HK-2 (cell line): ENCODE measurements at regions not wholly inside any gene's neighbourhood (a gene's known extent, or its start where the extent isn't known, plus 50 kb on each side); places are given as distances from the start of the nearest gene placed in this dataset.
"Not testable (repeated sequence)": the region's sequence is repeated elsewhere in the genome, so short reads cannot be mapped to it uniquely, and the experiment has no call there.

ENCODE experiments used
- DNase-seq: peaks from one replicate; pipeline ENCODE4 v3.0.0-alpha.2; 2018; ENCODE audit not compliant: unreplicated experiment

DNA sequence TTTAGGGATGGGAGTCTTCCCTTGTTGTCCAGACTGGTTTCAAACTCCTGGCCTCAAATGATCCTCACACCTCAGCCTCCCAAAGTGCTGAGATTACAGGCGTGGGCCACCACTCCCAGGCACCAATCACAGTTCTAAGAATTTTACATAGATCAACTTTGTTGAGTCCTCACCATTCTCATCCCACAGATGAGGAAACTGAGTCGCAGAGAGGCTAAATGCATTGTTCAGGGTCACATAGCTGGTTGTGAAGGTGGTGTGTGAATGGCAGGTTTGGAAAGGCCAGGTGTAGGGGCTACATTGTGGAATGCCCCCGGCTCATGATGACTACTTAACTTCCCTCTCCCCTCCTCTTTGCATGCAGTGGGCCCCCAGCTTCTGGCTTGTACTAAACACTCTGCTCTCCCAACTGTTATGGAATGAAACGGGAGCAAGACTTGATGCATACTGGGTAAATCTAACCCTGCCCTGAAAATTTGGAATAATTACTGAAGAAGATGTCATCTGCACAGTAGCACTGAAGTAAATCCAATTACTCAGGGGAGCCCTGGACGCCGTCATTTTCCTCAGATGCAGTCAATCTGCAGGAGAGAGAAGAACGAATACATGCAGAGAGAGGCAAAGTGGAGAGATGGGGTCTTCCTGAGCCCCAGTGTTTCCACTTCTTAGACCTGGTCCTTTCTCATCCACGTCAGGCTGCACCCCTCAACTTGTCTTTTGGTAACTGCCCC, 102.3 kb upstream of the ZNF217 start:
- DNase-seq: no peak

- no peak for DNase-seq
These were observed 99.7 kb upstream of the ZNF217 start for GRCh38 chr20:53693262-53693871.

DNA sequence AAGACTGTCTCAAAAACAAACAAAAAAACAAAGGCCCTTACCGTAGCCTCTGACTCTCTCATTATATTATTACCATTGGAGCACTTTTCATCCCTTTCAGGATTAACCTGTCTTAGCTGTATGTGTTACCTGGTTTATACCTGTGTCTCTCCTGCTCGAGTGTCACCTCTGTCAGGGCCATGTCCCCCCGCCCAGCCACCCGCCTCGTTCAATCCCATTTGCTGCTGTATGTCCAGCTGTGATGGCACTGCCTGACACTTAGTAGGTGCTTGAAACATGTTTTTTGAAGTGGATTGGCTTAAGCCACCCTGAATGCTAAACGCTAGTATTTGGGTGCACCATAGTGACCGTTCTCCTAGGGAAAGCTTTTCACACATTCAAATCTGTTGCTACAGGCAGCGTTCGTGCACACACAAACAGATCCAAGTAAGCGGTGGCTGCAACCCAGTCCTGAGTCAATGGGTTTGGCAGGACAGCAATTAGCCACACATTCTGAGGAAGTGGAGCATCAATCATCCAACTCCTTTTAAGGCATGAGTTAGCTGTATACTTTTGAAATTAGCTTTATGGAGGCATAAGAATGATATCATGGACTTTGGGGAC, 98.9 kb upstream of the ZNF217 start:
- no peak for DNase-seq

- no peak for DNase-seq
These were observed 98.2 kb upstream of the ZNF217 start for GRCh38 chr20:53691811-53692192.

DNA sequence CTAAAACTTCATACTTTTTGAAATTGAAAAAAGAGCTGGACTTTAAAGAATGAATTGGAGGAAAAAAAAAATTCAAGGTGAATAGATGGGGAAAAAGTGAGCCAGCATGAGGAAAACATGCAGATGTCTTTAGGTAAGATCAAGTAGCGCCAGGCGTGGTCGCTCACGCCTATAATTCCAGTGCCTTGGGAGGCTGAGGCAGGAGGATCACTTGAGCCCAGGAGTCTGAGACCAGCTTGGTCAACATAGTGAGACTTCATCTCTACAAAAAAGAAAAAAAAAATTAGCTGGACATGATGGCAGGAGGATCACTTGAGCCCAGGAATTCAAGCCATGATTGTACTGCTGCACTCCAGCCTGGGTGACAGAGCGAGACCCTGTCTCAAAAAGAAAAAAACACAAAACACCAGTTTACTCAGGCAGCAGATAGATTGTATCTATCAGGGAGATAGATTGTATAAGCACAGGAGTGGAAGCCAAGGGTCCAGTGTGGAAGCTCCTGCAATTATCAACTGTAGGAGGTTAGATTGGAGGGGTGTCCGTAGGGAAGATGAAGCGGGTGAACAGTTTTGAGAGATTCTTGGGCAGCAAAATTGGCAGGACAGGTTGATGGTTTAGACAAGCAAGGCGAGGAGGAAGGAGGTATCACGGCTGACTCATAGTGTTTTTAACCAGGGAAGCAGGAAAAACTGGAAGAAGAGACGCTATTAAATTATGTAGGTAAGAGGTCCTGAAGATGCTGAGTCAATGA, 97.6 kb upstream of the ZNF217 start:
- no peak for DNase-seq

DNA sequence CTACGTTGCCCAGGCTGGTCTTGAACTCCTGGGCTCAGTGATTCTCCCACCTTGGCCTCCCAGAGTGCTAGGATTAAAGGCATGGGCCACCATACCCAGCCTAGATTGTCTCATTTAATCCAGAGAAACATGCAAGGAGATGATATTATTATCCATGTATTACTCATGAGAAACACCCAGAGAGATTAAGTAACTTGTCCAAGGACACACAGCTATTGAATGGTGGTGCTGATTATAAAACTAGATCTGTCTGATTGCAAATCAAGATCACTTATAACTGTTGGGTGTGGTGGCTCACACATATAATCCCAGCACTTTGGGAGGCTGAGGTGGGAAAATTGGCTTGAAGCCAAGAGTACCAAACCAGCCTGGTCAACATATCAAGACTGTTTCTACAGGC, 94.4 kb upstream of the ZNF217 start:
- no peak for DNase-seq

- no peak for DNase-seq
These were observed 91.5 kb upstream of the ZNF217 start for GRCh38 chr20:53685070-53685595.

GRCh38 chr20:53683506-53683905, 89.9 kb upstream of the ZNF217 start:
- no peak for DNase-seq

GRCh38 chr20:53681352-53682212, 87.9 kb upstream of the ZNF217 start:
- DNase-seq: no peak

GRCh38 chr20:53679597-53680309, 86.1 kb upstream of the ZNF217 start:
- DNase-seq: no peak

GRCh38 chr20:53678990-53679596, 85.5 kb upstream of the ZNF217 start:
- no peak for DNase-seq

DNA sequence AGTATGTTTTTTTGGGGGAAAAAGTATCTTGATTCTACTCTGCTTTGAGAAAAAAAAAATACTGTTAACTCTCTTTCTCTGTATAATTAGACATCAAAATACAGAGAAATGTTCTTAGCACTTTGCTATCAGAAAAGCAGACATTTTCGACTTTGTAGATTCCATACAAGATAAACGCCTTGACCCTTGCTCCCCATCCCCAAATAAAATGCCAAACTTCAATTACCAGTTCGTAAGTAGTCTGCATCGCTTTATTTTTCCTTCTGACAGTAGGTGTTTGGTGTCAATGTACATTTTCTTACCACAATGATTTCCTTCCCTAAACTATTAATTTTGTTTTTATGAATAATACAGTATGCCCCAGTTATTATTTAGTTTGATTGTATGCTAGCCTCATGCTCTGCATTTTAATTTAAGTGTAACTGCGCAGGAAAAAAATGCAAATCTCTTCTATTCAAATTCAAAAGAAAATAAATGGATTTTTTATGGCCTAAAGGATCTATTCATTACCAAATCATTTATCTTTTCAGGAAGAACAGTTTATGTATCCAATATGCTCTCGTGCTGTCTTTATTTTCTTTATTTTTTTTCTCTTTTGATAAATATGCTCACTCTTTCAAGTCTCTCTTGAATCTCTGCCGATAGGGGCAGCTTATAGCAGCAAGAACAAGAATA, 84.8 kb upstream of the ZNF217 start:
- no peak for DNase-seq

GRCh38 chr20:53677447-53678314, 84.0 kb upstream of the ZNF217 start:
- DNase-seq: no peak

- DNase-seq: no peak
These were observed 83.3 kb upstream of the ZNF217 start for GRCh38 chr20:53676987-53677386.

DNA sequence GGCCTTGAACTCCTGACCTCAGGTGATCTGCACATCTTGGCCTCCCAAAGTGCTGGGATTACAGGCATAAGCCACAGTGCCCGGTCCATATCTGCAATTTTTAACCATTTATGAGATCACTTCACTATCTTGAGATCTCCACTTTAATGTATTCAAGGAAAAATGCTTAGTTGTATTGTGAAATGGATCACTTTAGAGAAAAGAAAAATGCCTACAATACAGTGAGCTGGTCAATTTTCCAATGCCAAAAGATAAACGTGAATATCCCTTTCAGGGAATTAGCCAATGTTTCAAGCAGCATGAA, 82.8 kb upstream of the ZNF217 start:
- DNase-seq: no peak

DNA sequence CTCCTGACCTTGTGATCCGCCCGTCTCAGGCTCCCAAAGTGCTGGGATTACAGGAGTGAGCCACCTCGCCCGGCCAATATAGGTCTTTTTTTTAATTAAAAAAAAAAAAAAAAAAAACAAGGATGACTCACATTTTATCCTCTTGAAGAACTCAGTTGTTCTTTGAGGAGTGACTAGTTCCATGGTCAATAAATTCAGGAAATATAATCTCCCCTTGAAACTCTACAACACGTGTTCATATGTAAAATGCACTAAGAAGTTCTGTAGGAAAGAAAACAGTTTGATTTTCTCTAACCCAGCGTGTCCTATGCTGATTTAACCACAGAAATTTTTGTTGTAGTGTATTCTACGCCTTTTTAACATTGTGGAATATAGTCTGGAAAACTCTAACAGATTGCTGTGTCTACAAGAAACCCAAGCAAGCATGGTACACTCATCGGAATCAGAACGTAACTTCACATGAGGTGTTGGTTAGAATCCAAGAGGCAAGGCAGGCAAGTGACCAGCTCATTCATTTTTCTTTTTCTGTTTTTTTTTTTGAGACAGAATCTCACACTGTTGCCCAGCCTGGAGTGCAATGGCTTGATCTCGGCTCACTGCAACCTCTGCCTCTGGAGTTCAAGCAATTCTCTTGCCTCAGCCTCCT, 79.0 kb upstream of the ZNF217 start:
- no peak for DNase-seq

DNA sequence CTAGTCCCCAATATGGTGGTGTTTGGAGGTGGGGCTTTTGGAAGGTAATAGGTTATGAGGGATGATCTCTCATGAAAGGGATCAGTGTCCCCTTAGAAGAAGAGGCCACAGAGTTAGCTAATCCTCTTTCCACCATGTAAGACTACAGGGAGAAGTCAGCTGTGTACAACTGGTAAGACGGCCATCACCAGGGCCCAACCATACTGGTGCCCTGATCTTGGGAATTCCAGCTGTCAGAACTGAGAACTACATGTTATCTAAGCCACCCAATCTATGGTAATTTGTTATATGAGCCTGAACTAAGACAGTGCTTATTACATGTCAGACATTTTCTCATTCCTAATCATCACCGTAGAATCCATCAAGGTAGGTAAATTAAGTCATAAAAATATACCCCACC, 77.7 kb upstream of the ZNF217 start:
- no peak for DNase-seq

DNA sequence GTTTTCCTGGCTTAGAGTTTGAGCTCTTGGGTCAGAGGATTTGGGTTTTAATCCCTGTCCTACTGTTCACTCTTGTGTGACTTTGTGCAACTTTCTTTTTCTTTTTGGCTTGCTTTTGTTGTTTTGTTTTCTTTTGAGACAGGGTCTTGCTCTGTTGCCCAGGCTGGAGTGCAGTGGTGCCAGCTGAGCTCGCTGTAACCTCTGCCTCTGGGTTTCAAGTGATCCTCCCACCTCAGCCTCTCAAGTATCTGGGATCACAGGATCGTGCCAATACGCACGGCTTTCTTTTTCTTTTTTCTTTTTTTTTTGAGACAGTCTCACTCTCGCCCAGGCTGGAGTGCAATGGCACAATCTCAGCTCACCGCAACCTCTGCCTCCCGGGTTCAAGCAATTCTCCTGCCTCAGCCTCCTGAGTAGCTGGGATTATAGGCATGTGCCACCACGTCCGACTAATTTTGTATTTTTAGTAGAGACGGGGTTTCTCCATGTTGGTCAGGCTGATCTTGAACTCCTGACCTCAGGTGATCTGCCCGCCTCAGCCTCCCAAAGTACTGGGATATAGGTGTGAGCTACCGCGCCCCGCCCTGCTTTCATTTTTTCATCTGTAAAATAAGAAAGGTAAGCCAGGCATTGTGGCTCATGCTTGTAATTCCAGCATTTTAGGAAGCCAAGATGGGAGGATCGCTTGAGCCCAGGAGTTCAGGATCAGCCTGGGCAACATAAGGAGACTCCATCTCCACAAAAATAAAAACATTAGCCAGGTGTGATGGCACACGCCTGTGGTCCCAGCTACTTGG, 76.1 kb upstream of the ZNF217 start:
- not testable (repeated sequence) for DNase-seq
